HL-60 (cell line): ENCODE measurements at regions not wholly inside any gene's neighbourhood (a gene's known extent, or its start where the extent isn't known, plus 50 kb on each side); places are given as distances from the start of the nearest gene placed in this dataset.
A peak's percentile ranks its signal among the peaks of the same experiment; 100 is the strongest.

Experiments used
- DNase-seq, 2 experiments: peaks; one replicate each; pipeline ENCODE4 v3.0.0-alpha.2; 2010 to 2020; ENCODE audit warnings: low read depth in 1 of 2, low spot score in 1 of 2
- H3K27ac ChIP-seq: fragments of 250-450 bp; sonication (Bioruptor Pico); replicated peaks from 2 replicates; pipeline ENCODE4 v1.5.1; 2020; ENCODE audit warnings: mild to moderate bottlenecking, moderate library complexity
- H3K27me3 ChIP-seq: fragments of 250-450 bp; sonication (Bioruptor Pico); 2 replicates; pipeline ENCODE4 v1.5.1; 2021; ENCODE audit warnings: mild to moderate bottlenecking, moderate library complexity; ENCODE audit not compliant: insufficient read depth, poor library complexity, severe bottlenecking
- H3K4me3 ChIP-seq: replicated peaks from 2 replicates; pipeline ENCODE4 v1.5.1; 2011; ENCODE audit warnings: mild to moderate bottlenecking, control low read depth, low read length; ENCODE audit not compliant: insufficient read depth
- GABPA ChIP-seq: IDR thresholded peaks from 2 replicates; pipeline ENCODE4 v1.6.1; 2012; ENCODE audit warnings: low read depth
- POLR2AphosphoS5 ChIP-seq: IDR thresholded peaks from 2 replicates; pipeline ENCODE4 v1.6.1; 2012; ENCODE audit warnings: low read depth
- SPI1 ChIP-seq: IDR thresholded peaks from 2 replicates; pipeline ENCODE4 v1.6.1; 2012; ENCODE audit warnings: low read depth, mild to moderate bottlenecking, borderline replicate concordance
- TF ChIP-seq, protein P1 (sequence below): IDR thresholded peaks from 2 replicates; pipeline ENCODE4 v1.6.1; 2012; ENCODE audit warnings: low read depth; ENCODE audit not compliant: insufficient replicate concordance
- TF ChIP-seq, protein P2 (sequence below): IDR thresholded peaks from one replicate; pipeline ENCODE4 v1.5.1; 2011; ENCODE audit warnings: low read length, control low read depth, inconsistent platforms; ENCODE audit not compliant: insufficient read depth

DNA sequence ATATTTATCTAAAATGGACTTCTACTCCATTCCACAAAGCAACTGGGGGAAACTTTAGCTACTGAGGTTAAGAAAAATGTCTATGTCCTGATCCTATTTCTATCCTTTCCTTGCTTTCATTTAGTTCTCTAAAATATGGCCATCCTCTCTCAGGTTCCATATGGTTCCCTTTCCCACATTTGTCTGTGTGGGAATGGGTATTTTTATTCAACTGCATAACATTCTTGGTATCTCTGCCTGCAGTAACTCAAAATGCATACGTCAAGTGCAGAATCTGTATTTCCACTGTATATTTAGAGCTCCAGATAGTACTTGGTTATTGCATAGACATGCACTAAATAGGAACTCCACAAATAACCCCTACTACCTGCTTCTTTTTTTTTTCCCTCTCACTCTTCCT, 130.6 kb upstream of the BTG1 start:
- TF ChIP-seq POLR2AphosphoS5 = no peak
- no peak for TF ChIP-seq SPI1
- no peak for TF ChIP-seq GABPA
- TF ChIP-seq, protein P1, sequence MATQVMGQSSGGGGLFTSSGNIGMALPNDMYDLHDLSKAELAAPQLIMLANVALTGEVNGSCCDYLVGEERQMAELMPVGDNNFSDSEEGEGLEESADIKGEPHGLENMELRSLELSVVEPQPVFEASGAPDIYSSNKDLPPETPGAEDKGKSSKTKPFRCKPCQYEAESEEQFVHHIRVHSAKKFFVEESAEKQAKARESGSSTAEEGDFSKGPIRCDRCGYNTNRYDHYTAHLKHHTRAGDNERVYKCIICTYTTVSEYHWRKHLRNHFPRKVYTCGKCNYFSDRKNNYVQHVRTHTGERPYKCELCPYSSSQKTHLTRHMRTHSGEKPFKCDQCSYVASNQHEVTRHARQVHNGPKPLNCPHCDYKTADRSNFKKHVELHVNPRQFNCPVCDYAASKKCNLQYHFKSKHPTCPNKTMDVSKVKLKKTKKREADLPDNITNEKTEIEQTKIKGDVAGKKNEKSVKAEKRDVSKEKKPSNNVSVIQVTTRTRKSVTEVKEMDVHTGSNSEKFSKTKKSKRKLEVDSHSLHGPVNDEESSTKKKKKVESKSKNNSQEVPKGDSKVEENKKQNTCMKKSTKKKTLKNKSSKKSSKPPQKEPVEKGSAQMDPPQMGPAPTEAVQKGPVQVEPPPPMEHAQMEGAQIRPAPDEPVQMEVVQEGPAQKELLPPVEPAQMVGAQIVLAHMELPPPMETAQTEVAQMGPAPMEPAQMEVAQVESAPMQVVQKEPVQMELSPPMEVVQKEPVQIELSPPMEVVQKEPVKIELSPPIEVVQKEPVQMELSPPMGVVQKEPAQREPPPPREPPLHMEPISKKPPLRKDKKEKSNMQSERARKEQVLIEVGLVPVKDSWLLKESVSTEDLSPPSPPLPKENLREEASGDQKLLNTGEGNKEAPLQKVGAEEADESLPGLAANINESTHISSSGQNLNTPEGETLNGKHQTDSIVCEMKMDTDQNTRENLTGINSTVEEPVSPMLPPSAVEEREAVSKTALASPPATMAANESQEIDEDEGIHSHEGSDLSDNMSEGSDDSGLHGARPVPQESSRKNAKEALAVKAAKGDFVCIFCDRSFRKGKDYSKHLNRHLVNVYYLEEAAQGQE = no peak
- TF ChIP-seq, protein P2, sequence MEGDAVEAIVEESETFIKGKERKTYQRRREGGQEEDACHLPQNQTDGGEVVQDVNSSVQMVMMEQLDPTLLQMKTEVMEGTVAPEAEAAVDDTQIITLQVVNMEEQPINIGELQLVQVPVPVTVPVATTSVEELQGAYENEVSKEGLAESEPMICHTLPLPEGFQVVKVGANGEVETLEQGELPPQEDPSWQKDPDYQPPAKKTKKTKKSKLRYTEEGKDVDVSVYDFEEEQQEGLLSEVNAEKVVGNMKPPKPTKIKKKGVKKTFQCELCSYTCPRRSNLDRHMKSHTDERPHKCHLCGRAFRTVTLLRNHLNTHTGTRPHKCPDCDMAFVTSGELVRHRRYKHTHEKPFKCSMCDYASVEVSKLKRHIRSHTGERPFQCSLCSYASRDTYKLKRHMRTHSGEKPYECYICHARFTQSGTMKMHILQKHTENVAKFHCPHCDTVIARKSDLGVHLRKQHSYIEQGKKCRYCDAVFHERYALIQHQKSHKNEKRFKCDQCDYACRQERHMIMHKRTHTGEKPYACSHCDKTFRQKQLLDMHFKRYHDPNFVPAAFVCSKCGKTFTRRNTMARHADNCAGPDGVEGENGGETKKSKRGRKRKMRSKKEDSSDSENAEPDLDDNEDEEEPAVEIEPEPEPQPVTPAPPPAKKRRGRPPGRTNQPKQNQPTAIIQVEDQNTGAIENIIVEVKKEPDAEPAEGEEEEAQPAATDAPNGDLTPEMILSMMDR = no peak
- no peak overlapping the region for H3K4me3 ChIP-seq
- no peaks in the 10 kb centered on the region for H3K27me3 ChIP-seq
- H3K27ac ChIP-seq = no peak overlapping the region
- no peak for DNase-seq

DNA sequence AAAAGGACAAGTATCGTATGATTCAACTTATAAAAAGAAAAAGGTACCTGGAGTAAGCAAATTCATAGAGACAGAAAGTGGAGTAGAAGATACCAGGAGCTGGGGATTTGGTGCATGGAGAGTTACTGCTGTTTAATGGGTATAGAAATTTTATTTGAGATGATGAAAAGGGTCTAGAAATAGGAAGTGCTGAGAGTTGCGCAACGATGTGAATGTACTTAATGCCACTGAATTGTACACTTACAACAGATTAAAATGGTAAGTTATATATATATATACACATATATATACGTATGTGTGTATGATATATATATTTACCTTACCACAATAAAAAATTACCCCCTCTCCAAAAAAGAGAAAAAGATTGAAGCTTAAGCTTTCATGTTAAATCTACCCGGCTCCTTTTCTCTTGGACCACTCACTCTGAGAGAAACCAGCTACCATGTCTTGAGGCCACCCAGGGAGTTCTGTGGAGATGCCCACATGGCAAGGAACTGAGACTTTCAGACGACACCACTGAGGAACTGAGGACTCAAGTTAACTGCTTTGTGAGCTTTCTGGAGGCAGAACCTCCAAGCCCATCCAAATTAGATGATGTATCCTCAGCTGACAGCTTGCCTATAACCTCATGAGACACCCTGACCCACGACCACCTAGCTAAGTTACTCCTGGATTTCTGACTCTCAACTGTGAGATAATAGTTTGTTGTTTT, 130.0 kb upstream of the BTG1 start:
- Histone ChIP-seq H3K4me3 (no peak overlapping the region), H3K27ac (no peak overlapping the region), H3K27me3 (no peaks in the 10 kb centered on the region)
- TF ChIP-seq, protein P1 = no peak
- no peak for TF ChIP-seq POLR2AphosphoS5
- no peak for TF ChIP-seq GABPA
- peak; percentile 80 for TF ChIP-seq SPI1
- TF ChIP-seq, protein P2 = no peak
- peak in 1 of 2 experiments; percentile 35 for DNase-seq

DNA sequence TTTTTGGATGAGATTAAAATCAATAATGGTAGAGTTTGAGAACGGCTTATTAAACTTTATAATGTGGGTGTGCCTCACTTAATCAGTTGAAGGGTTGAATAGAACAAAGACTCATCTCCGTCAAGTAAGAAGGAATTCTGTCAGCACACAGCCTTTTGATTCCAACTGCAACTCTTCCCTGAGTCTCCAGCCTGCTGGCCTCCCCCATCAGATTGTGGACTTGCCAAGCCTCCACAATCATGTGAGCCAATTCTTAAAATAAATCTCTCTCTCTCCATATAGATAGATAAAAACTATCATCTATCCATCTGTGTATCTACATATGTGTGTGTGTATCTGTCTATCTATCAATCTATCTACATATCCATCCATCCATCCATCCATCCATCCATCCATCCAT, 127.4 kb upstream of the BTG1 start:
- TF ChIP-seq SPI1 = no peak
- no peak for TF ChIP-seq POLR2AphosphoS5
- TF ChIP-seq, protein P2 = no peak
- TF ChIP-seq, protein P1 = no peak
- no peak for TF ChIP-seq GABPA
- Histone ChIP-seq H3K27me3 (no peaks in the 10 kb centered on the region), H3K27ac (no peak overlapping the region), H3K4me3 (no peak overlapping the region)
- no peak for DNase-seq
